ENCODE measurements at regions not wholly inside any gene's neighbourhood (a gene's known extent, or its start where the extent isn't known, plus 50 kb on each side); places are given as distances from the start of the nearest gene placed in this dataset.

- H3K9ac ChIP-seq (ENCODE audit: low read length), result no peak overlapping the region
- H3K79me2 ChIP-seq (ENCODE audit: insufficient read depth, low read length), result no peaks in the 10 kb centered on the region
- intact Hi-C loops (cut with micrococcal nuclease), result no loop called here
- ChIA-PET CTCF (no interaction called here), RAD21 (ENCODE audit: low non-redundant PET in 1 of 2, low total read pairs in 2 of 2, uncharacterized antibody in 2 of 2, unreplicated experiment in 2 of 2) (no interaction called here), POLR2A (no interaction called here)
- H3K4me3 ChIP-seq (replicated peaks in 1 of 2; ENCODE audit: low read depth in 1 of 2, low read length in 2 of 2), result no peak overlapping the region
- DNase-seq (ENCODE audit: low read depth, low spot score), result no peak
- no peaks in the 10 kb centered on the region for H3K4me1 ChIP-seq (ENCODE audit: control insufficient read depth in 1 of 2, insufficient read depth in 2 of 2, low read length in 2 of 2)
- no peak overlapping the region for H3K4me2 ChIP-seq (ENCODE audit: low read length)
- no peaks in the 10 kb centered on the region; a peak in 1 of 4 replicates for H3K9me3 ChIP-seq (ENCODE audit: control insufficient read depth in 1 of 2, insufficient read depth in 1 of 2, low read depth in 1 of 2, low read length in 2 of 2)
- H2AFZ ChIP-seq (ENCODE audit: low read depth, low read length, poor library complexity, severe bottlenecking), result no peak overlapping the region
- no peak for ATAC-seq
- H3K36me3 ChIP-seq (ENCODE audit: control insufficient read depth in 1 of 2, insufficient read depth in 2 of 2, low read length in 2 of 2), result no peaks in the 10 kb centered on the region
- H4K20me1 ChIP-seq (ENCODE audit: insufficient read depth), result no peaks in the 10 kb centered on the region
- no peaks in the 10 kb centered on the region for H3K27me3 ChIP-seq (ENCODE audit: insufficient read depth, low read length)
- no TSS peak for BruUV-seq (replicated peaks)
- no peak overlapping the region for H3K27ac ChIP-seq (ENCODE audit: low read depth, low read length)
- H3K9me2 ChIP-seq (ENCODE audit: insufficient read depth), result no peaks in the 10 kb centered on the region
- TF ChIP-seq SIN3A (IDR thresholded peaks at IDR 0.05; ENCODE audit: low read depth) (no peak), JUND (IDR thresholded peaks at IDR 0.05) (no peak), FOSL1 (IDR thresholded peaks at IDR 0.05; ENCODE audit: low read depth) (no peak), TCF7L2 (IDR thresholded peaks at IDR 0.05; ENCODE audit: borderline replicate concordance, extremely low read depth, insufficient read depth, insufficient read length) (no peak), SP1 (IDR thresholded peaks at IDR 0.05; ENCODE audit: low read depth) (no peak), EGR1 (IDR thresholded peaks at IDR 0.05; ENCODE audit: low read depth) (no peak), POLR2AphosphoS5 (IDR thresholded peaks at IDR 0.05; ENCODE audit: low read depth, low read length) (no peak), CBX3 (IDR thresholded peaks at IDR 0.05; ENCODE audit: low read depth) (no peak), SRF (IDR thresholded peaks at IDR 0.05; ENCODE audit: low read depth) (no peak), CTCF (IDR thresholded peaks at IDR 0.05 in 2 of 3, conservative IDR thresholded peaks at IDR 0.05 in 1 of 3; ENCODE audit: borderline replicate concordance in 1 of 3, insufficient read depth in 1 of 3, low read depth in 2 of 3, low read length in 2 of 3) (no peak), POLR2A (IDR thresholded peaks at IDR 0.05; ENCODE audit: borderline replicate concordance, extremely low read depth, insufficient read depth, insufficient read length) (no peak), ZNF274 (IDR thresholded peaks at IDR 0.05; ENCODE audit: low read depth, low read length) (no peak)
- TF ChIP-seq, protein P1, sequence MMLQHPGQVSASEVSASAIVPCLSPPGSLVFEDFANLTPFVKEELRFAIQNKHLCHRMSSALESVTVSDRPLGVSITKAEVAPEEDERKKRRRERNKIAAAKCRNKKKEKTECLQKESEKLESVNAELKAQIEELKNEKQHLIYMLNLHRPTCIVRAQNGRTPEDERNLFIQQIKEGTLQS (IDR thresholded peaks at IDR 0.05), result no peak
- TF ChIP-seq, protein P2, sequence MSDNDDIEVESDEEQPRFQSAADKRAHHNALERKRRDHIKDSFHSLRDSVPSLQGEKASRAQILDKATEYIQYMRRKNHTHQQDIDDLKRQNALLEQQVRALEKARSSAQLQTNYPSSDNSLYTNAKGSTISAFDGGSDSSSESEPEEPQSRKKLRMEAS (IDR thresholded peaks at IDR 0.05), result no peak
Measured at GRCh38 chr5:2288968-2289367, 406.2 kb upstream of the IRX4 start.

Data from HCT116 (cell line).